HEK293T (cell line): ENCODE measurements at regions not wholly inside any gene's neighbourhood (a gene's known extent, or its start where the extent isn't known, plus 50 kb on each side); places are given as distances from the start of the nearest gene placed in this dataset.

ENCODE experiments used
- ARNT ChIP-seq: fragments of 450-650 bp; IDR thresholded peaks from 2 replicates; pipeline ENCODE4 v1.6.1; 2017; ENCODE audit warnings: mild to moderate bottlenecking
- BHLHE40 ChIP-seq: fragments of 450-650 bp; IDR thresholded peaks from 2 replicates; pipeline ENCODE4 v1.6.1; 2016; ENCODE audit warnings: mild to moderate bottlenecking, moderate library complexity, borderline replicate concordance
- CTBP1 ChIP-seq: fragments of 450-650 bp; IDR thresholded peaks from 2 replicates; pipeline ENCODE4 v1.6.1; 2016; ENCODE audit warnings: borderline replicate concordance
- ELF4 ChIP-seq: fragments of 450-650 bp; IDR thresholded peaks from 2 replicates; pipeline ENCODE4 v1.6.1; 2017; ENCODE audit warnings: antibody characterized with exemption
- FOXA1 ChIP-seq: fragments of 450-650 bp; IDR thresholded peaks from 2 replicates; pipeline ENCODE4 v1.6.1; 2016; ENCODE audit warnings: mild to moderate bottlenecking
- FOXK2 ChIP-seq: fragments of 450-650 bp; IDR thresholded peaks from 2 replicates; pipeline ENCODE4 v1.6.1; 2016; ENCODE audit warnings: mild to moderate bottlenecking
- FOXM1 ChIP-seq: fragments of 450-650 bp; IDR thresholded peaks from 2 replicates; pipeline ENCODE4 v1.6.1; 2017; ENCODE audit warnings: mild to moderate bottlenecking, borderline replicate concordance
- HDGF ChIP-seq: fragments of 450-650 bp; IDR thresholded peaks from 2 replicates; pipeline ENCODE4 v1.6.1; 2017; ENCODE audit warnings: antibody characterized with exemption, borderline replicate concordance
- L3MBTL2 ChIP-seq: fragments of 450-650 bp; conservative IDR thresholded peaks from 2 replicates; pipeline ENCODE4 v1.6.1; 2016; ENCODE audit warnings: mild to moderate bottlenecking
- NFRKB ChIP-seq: fragments of 450-650 bp; IDR thresholded peaks from 2 replicates; pipeline ENCODE4 v1.6.1; 2016; ENCODE audit warnings: mild to moderate bottlenecking, moderate library complexity
- SP1 ChIP-seq: fragments of 450-650 bp; IDR thresholded peaks from 2 replicates; pipeline ENCODE4 v1.6.1; 2017
- SUZ12 ChIP-seq: fragments of 450-650 bp; IDR thresholded peaks from 2 replicates; pipeline ENCODE4 v1.6.1; 2016; ENCODE audit warnings: mild to moderate bottlenecking
- TARDBP ChIP-seq: fragments of 450-650 bp; IDR thresholded peaks from 2 replicates; pipeline ENCODE4 v1.6.1; 2016
- ZNF384 ChIP-seq: fragments of 450-650 bp; IDR thresholded peaks from 2 replicates; pipeline ENCODE4 v1.6.1; 2016

- no peak for TF ChIP-seq FOXA1
- TF ChIP-seq L3MBTL2, result no peak
- no peak for TF ChIP-seq SP1
- no peak for TF ChIP-seq BHLHE40
- no peak for TF ChIP-seq HDGF
- no peak for TF ChIP-seq ELF4
- TF ChIP-seq NFRKB, result no peak
- no peak for TF ChIP-seq TARDBP
- no peak for TF ChIP-seq FOXK2
- TF ChIP-seq ZNF384, result no peak
- no peak for TF ChIP-seq FOXM1
- TF ChIP-seq ARNT, result no peak
- TF ChIP-seq SUZ12, result no peak
- TF ChIP-seq CTBP1, result no peak
Observed at GRCh38 chr1:234748713-234749112, 138.7 kb upstream of the IRF2BP2 start.
